H1 (cell line): ENCODE measurements at regions not wholly inside any gene's neighbourhood (a gene's known extent, or its start where the extent isn't known, plus 50 kb on each side); places are given as distances from the start of the nearest gene placed in this dataset.

ENCODE experiments used
- CTCF ChIA-PET: fragments of 300-600 bp; sonication (Branson Sonifier 250); formaldehyde crosslinking; loops from one replicate; lab custom pipeline; 2021; ENCODE audit not compliant: partially characterized antibody; lab: Charles Lee
- POLR2A ChIA-PET: fragments of 300-600 bp; sonication (Branson Sonifier 250); formaldehyde crosslinking; loops from one replicate; lab custom pipeline; 2021; ENCODE audit warnings: inconsistent platforms; ENCODE audit not compliant: partially characterized antibody; lab: Charles Lee
- DNase-seq, 2 experiments: peaks; one replicate each; pipeline versions ENCODE4 v3.0.0 to v3.0.0-alpha.2; 2010 to 2022; ENCODE audit warnings: low spot score in 2 of 2, low read depth in 1 of 2, mixed read lengths in 1 of 2
- FAIRE-seq: peaks from 2 replicates; lab custom pipeline; 2011; peaks lifted over from hg19 to GRCh38; lab: Jason Lieb, UNC
- H2AFZ ChIP-seq: 2 replicates; pipeline ENCODE4 v1.8.1; 2012; ENCODE audit warnings: low read length, inconsistent platforms
- H2AK5ac ChIP-seq: 2 replicates; pipeline ENCODE4 v1.6.1; 2013; ENCODE audit warnings: low read depth, low read length
- H2BK120ac ChIP-seq: replicated peaks from 2 replicates; pipeline ENCODE3; 2013; ENCODE audit warnings: low read depth, low read length, inconsistent platforms
- H2BK12ac ChIP-seq: 2 replicates; pipeline ENCODE4 v1.6.1; 2013; ENCODE audit warnings: low read depth, low read length
- H2BK15ac ChIP-seq: 2 replicates; pipeline ENCODE4 v1.6.1; 2013; ENCODE audit warnings: low read length
- H2BK20ac ChIP-seq: 2 replicates; pipeline ENCODE4 v1.6.1; 2013; ENCODE audit warnings: low read length
- H2BK5ac ChIP-seq: 2 replicates; pipeline ENCODE4 v1.6.1; 2013; ENCODE audit warnings: low read depth, low read length
- H3K14ac ChIP-seq: 2 replicates; pipeline ENCODE4 v1.6.1; 2013; ENCODE audit warnings: inconsistent platforms; ENCODE audit not compliant: insufficient read length
- H3K18ac ChIP-seq: 2 replicates; pipeline ENCODE4 v1.6.1; 2013; ENCODE audit warnings: low read length; ENCODE audit errors: extremely low read depth
- H3K23ac ChIP-seq: 2 replicates; pipeline ENCODE4 v1.6.1; 2013; ENCODE audit warnings: inconsistent platforms; ENCODE audit not compliant: insufficient read length
- H3K23me2 ChIP-seq: 2 replicates; pipeline ENCODE4 v1.6.1; 2013; ENCODE audit warnings: low read depth, low read length
- H3K27ac ChIP-seq: 2 replicates; pipeline ENCODE4 v1.6.1; 2011; ENCODE audit warnings: low read depth, low read length, inconsistent platforms
- H3K27me3 ChIP-seq, 4 experiments: replicated peaks in 1 of 4; 1 replicate in 1 of 4; 2 replicates in 3 of 4; pipeline versions ENCODE4 v1.6.1 to v1.8.1; 2011 to 2013; ENCODE audit warnings: low read length in 3 of 4, mild to moderate bottlenecking in 3 of 4, inconsistent platforms in 2 of 4, mixed read lengths in 2 of 4, moderate library complexity in 1 of 4; ENCODE audit not compliant: control insufficient read depth in 3 of 4, insufficient read depth in 3 of 4; ENCODE audit errors: extremely low read depth in 1 of 4
- H3K36me3 ChIP-seq, 4 experiments: 2 replicates each; pipeline versions ENCODE4 v1.6.1 to v1.8.1; 2011 to 2013; ENCODE audit warnings: mild to moderate bottlenecking in 4 of 4, low read length in 3 of 4, moderate library complexity in 2 of 4, control low read depth in 1 of 4, inconsistent platforms in 1 of 4; ENCODE audit not compliant: insufficient read depth in 4 of 4, control insufficient read depth in 2 of 4
- H3K4ac ChIP-seq: replicated peaks from 2 replicates; pipeline ENCODE3; 2013; ENCODE audit warnings: low read length, low read depth, mixed read lengths, inconsistent platforms; ENCODE audit not compliant: insufficient read length
- H3K4me1 ChIP-seq, 4 experiments: replicated peaks in 1 of 4; 1 replicate in 1 of 4; 2 replicates in 3 of 4; pipeline versions ENCODE4 v1.6.1 to v1.8.1; 2011 to 2013; ENCODE audit warnings: low read length in 3 of 4, inconsistent platforms in 2 of 4, mixed read lengths in 1 of 4; ENCODE audit not compliant: insufficient read depth in 4 of 4, control insufficient read depth in 3 of 4
- H3K4me2 ChIP-seq, 2 experiments: 2 replicates each; pipeline versions ENCODE4 v1.6.1 to v1.8.1; 2011 to 2013; ENCODE audit warnings: low read depth in 2 of 2, low read length in 2 of 2, control low read depth in 1 of 2, inconsistent platforms in 1 of 2, mild to moderate bottlenecking in 1 of 2; ENCODE audit not compliant: insufficient read depth in 1 of 2
- H3K4me3 ChIP-seq, 4 experiments: fragments of 200-600, 300-600 bp in 1 of 4; sonication (generic), shearing (Covaris generic), sonication (Bioruptor Twin) in 1 of 4; 2 replicates each; pipeline versions ENCODE4 v1.5.1 to v1.8.1; 2011 to 2016; ENCODE audit warnings: low read length in 4 of 4, low read depth in 3 of 4, control low read depth in 2 of 4, inconsistent platforms in 2 of 4, mild to moderate bottlenecking in 2 of 4, mixed read lengths in 1 of 4, moderate library complexity in 1 of 4; ENCODE audit not compliant: insufficient read depth in 2 of 4; ENCODE audit errors: extremely low read depth in 1 of 4
- H3K56ac ChIP-seq: replicated peaks from 2 replicates; pipeline ENCODE3; 2013; ENCODE audit warnings: low read depth, mild to moderate bottlenecking, mixed read lengths, low read length, inconsistent platforms; ENCODE audit not compliant: insufficient read length
- H3K79me1 ChIP-seq: 2 replicates; pipeline ENCODE4 v1.6.1; 2013; ENCODE audit warnings: low read depth, low read length, control low read depth
- H3K79me2 ChIP-seq, 2 experiments: 2 replicates each; pipeline versions ENCODE4 v1.6.1 to v1.8.1; 2012 to 2013; ENCODE audit warnings: low read length in 2 of 2, mild to moderate bottlenecking in 2 of 2, inconsistent platforms in 1 of 2; ENCODE audit not compliant: insufficient read depth in 2 of 2, control insufficient read depth in 1 of 2
- H3K9ac ChIP-seq, 4 experiments: replicated peaks in 1 of 4; 1 replicate in 1 of 4; 2 replicates in 3 of 4; pipeline versions ENCODE4 v1.6.1 to v1.8.1; 2011 to 2013; ENCODE audit warnings: low read depth in 3 of 4, low read length in 3 of 4, control low read depth in 2 of 4, mild to moderate bottlenecking in 2 of 4, moderate library complexity in 2 of 4, inconsistent platforms in 1 of 4; ENCODE audit errors: extremely low read depth in 1 of 4
- H3K9me3 ChIP-seq, 2 experiments: 2 replicates each; pipeline versions ENCODE4 v1.6.1 to v1.8.1; 2012 to 2013; ENCODE audit warnings: mild to moderate bottlenecking in 2 of 2, moderate library complexity in 2 of 2, control low read depth in 1 of 2, inconsistent platforms in 1 of 2, low read depth in 1 of 2, low read length in 1 of 2, mixed read lengths in 1 of 2; ENCODE audit not compliant: insufficient read depth in 2 of 2
- H4K20me1 ChIP-seq, 2 experiments: replicated peaks in 1 of 2; 2 replicates each; pipeline versions ENCODE3 to v1.8.1; 2011 to 2013; ENCODE audit warnings: inconsistent platforms in 2 of 2, low read length in 2 of 2, mild to moderate bottlenecking in 1 of 2; ENCODE audit not compliant: insufficient read depth in 2 of 2, control insufficient read depth in 1 of 2
- H4K5ac ChIP-seq: 2 replicates; pipeline ENCODE4 v1.6.1; 2013; ENCODE audit warnings: low read length, low read depth, mixed read lengths, inconsistent platforms; ENCODE audit not compliant: insufficient read length
- H4K8ac ChIP-seq: 2 replicates; pipeline ENCODE4 v1.8.0; 2013; ENCODE audit warnings: mild to moderate bottlenecking, moderate library complexity, low read length, inconsistent platforms; ENCODE audit not compliant: insufficient read depth; ENCODE audit errors: extremely low read depth
- H4K91ac ChIP-seq: replicated peaks from 2 replicates; pipeline ENCODE3; 2013; ENCODE audit warnings: low read length, mixed read lengths, inconsistent platforms; ENCODE audit not compliant: insufficient read length
- KDM4A ChIP-seq: IDR thresholded peaks from one replicate; pipeline ENCODE4 v1.7.1; 2012; ENCODE audit warnings: low read depth, mild to moderate bottlenecking, moderate library complexity, low read length, inconsistent platforms; ENCODE audit not compliant: severe bottlenecking
- SIX5 ChIP-seq: IDR thresholded peaks from 2 replicates; pipeline ENCODE4 v1.6.1; 2011; ENCODE audit warnings: mild to moderate bottlenecking, low read depth, low read length
- SUZ12 ChIP-seq: fragments of 200-600 bp; sonication (generic); IDR thresholded peaks from 2 replicates; pipeline ENCODE4 v1.6.1; 2012; ENCODE audit warnings: mild to moderate bottlenecking, inconsistent platforms, low read length, moderate library complexity, mixed read lengths
- TAF7 ChIP-seq: optimal IDR thresholded peaks from 2 replicates; pipeline ENCODE3; 2011; ENCODE audit warnings: low read depth, mild to moderate bottlenecking, inconsistent platforms, low read length, moderate library complexity, borderline replicate concordance
- WGBS, 2 experiments: shearing (Covaris generic) in 1 of 2; methylation state at CpG; one replicate each; pipeline versions ENCODE4 v1.1.6 to v1.1.7; 2013 to 2015; ENCODE audit warnings: low lambda C conversion rate in 2 of 2, mixed read lengths in 2 of 2, inconsistent platforms in 1 of 2, low coverage in 1 of 2, missing lambda C conversion rate in 1 of 2; ENCODE audit not compliant: insufficient replicate concordance in 2 of 2, insufficient coverage in 1 of 2, insufficient read length in 1 of 2; ENCODE audit errors: extremely low coverage in 1 of 2, missing lambda C conversion rate in 1 of 2; 5-methylcytosine and 5-hydroxymethylcytosine counted together

DNA sequence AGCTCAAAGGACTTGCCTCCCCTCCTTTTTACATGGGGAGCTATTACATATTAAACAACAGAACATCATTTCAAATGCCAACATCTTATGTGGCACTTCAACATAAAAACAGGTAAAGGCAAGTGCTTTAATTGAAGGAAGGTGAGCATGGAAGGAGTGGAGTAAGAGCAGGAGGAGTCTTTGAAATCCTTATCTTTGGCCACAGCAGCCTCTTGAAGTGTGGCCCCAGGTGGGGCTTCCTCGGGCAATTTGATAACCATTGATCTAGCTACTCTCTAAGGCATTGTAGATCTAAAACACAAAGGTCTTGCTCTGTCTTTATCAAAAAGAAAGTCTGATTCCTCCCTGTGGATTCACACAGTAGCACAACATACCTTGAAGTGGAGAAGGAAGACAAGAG, 70.9 kb upstream of the PPP2R5A start:
- Histone ChIP-seq H2AK5ac (no peak overlapping the region), H3K18ac (no peak overlapping the region), H3K23ac (no peak overlapping the region), H3K9me3 (no peaks in the 10 kb centered on the region), H4K5ac (no peak overlapping the region), H2BK5ac (no peak overlapping the region), H3K9ac (no peak overlapping the region), H2BK15ac (no peak overlapping the region), H3K27me3 (no peaks in the 10 kb centered on the region), H3K56ac (no peak overlapping the region), H4K8ac (no peak overlapping the region), H2BK20ac (no peak overlapping the region), H3K4me3 (no peak overlapping the region), H3K27ac (no peak overlapping the region), H3K4ac (no peak overlapping the region), H3K79me1 (no peaks in the 10 kb centered on the region), H3K79me2 (no peaks in the 10 kb centered on the region), H2BK120ac (no peak overlapping the region), H3K36me3 (no peaks in the 10 kb centered on the region), H3K14ac (no peak overlapping the region), H3K4me2 (no peak overlapping the region), H2AFZ (no peak overlapping the region), H4K91ac (no peak overlapping the region), H4K20me1 (no peaks in the 10 kb centered on the region), H2BK12ac (no peak overlapping the region), H3K23me2 (no peaks in the 10 kb centered on the region)
- CTCF ChIA-PET = no interaction called here
- FAIRE-seq (no peak), DNase-seq (no peak)
- POLR2A ChIA-PET = no interaction called here
- 70% methylated on average over 1 of the region's 1 CpG; no CpG with 5 or more reads in 1 of the 2 experiments for WGBS, 2 experiments
- no peak for TF ChIP-seq SIX5
- no peak for TF ChIP-seq KDM4A
- TF ChIP-seq SUZ12 = no peak
- TF ChIP-seq TAF7 = no peak
- TF ChIP-seq, all 59 proteins: peak for 0
- peaks cover 0 to 4% (median under 1%) of the 10 kb centered on the region in 4 experiments; a peak in 1 of 7 replicates for H3K4me1 ChIP-seq
